ENCODE measurements at regions not wholly inside any gene's neighbourhood (a gene's known extent, or its start where the extent isn't known, plus 50 kb on each side); places are given as distances from the start of the nearest gene placed in this dataset.

DNA sequence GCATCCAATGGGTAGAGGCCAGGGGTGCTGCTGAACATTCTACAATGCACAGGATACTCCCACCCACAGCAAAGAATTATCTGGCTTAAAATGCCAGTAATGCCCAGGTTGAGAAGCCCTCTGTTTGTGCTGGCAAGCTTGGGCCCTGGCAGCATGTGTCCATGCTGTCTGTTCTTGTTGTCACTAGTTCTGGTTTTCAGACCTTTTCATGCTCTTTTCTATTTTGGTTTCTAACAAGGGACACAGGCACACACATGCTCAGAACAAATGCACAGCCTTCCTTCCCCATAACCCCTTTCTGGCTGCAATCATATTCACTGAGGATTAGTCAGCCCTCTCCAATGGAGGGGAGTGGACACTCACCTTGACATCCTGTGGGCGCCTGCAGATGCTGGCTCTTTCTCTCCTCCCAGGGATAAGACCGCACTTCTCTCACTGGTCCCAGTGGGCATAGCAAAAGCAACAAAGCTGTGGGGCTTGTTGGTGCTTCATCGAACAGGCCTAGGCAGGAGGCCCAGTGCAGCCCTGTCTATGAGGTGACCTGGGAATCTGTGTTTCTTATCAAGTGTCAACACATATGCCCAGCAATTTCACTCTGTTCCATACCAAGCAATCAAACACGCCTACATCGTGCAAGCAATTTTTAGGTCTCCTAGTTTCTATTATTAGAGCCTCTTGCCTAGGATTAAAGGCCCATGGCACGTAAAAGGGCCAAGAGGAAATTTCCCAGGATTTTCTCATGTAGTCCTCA is 271.1 kb upstream of the CCL2 start:
- Mint-ChIP-seq H3K27me3 (no peaks in the 10 kb centered on the region), H3K27ac (no peak overlapping the region), H3K36me3 (no peaks in the 10 kb centered on the region), H3K4me3 (no peak overlapping the region), H3K4me1 (ENCODE audit: unreplicated experiment) (peaks cover 12% of the 10 kb centered on the region), H3K9me3 (no peaks in the 10 kb centered on the region)
- TF ChIP-seq, protein P1, sequence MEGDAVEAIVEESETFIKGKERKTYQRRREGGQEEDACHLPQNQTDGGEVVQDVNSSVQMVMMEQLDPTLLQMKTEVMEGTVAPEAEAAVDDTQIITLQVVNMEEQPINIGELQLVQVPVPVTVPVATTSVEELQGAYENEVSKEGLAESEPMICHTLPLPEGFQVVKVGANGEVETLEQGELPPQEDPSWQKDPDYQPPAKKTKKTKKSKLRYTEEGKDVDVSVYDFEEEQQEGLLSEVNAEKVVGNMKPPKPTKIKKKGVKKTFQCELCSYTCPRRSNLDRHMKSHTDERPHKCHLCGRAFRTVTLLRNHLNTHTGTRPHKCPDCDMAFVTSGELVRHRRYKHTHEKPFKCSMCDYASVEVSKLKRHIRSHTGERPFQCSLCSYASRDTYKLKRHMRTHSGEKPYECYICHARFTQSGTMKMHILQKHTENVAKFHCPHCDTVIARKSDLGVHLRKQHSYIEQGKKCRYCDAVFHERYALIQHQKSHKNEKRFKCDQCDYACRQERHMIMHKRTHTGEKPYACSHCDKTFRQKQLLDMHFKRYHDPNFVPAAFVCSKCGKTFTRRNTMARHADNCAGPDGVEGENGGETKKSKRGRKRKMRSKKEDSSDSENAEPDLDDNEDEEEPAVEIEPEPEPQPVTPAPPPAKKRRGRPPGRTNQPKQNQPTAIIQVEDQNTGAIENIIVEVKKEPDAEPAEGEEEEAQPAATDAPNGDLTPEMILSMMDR (conservative IDR thresholded peaks at IDR 0.05): no peak
- DNase-seq (ENCODE audit: extremely low spot score, unreplicated experiment): no peak

DNA sequence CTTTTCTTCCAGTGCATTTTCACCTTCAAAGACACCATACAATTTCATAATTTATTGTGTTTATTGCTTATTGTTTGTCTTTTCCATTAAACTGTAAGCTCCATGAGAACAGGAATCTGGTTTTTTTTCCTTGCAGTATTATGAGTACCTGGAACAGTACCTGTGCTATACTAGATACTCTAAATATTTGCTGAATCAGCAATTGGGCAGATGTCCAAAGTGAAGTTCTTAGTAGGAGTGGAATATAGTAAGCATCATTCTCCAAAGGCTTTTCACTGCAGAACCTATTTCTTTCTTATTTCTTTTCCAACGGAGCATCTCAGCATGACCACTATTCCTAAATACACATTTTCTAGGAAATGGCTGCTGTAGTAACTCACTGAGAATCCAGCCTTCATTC is 269.0 kb upstream of the CCL2 start:
- no peaks in the 10 kb centered on the region for H3K27me3 Mint-ChIP-seq
- no peak overlapping the region for H3K4me3 Mint-ChIP-seq
- H3K27ac Mint-ChIP-seq: no peak overlapping the region
- peaks cover 18% of the 10 kb centered on the region for H3K4me1 Mint-ChIP-seq (ENCODE audit: unreplicated experiment)
- H3K9me3 Mint-ChIP-seq: no peaks in the 10 kb centered on the region
- H3K36me3 Mint-ChIP-seq: no peaks in the 10 kb centered on the region
- TF ChIP-seq, protein P1 (conservative IDR thresholded peaks at IDR 0.05): no peak
- no peak for DNase-seq (ENCODE audit: extremely low spot score, unreplicated experiment)

DNA sequence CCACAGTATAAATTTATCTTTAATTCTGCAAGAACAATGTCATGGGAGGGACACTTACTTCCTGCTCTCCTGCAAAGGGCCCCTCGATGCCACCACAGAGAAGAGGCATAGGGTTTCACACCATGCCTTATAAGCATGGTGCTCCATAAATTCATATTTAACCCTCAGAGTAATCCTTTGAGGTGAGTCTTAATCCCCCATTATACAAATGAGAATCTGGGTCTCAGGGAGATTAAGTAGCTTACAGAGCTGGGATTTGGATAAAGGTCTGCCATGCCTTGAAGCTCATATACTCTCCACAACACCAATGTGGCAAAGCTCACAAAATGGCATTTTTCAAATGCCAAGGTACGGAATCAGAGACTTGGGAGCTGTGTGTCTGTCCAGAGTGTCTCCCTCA is 268.5 kb upstream of the CCL2 start:
- no peak for DNase-seq (ENCODE audit: extremely low spot score, unreplicated experiment)
- H3K36me3 Mint-ChIP-seq: no peaks in the 10 kb centered on the region
- H3K27ac Mint-ChIP-seq: no peak overlapping the region
- TF ChIP-seq, protein P1 (conservative IDR thresholded peaks at IDR 0.05): no peak
- H3K4me1 Mint-ChIP-seq (ENCODE audit: unreplicated experiment): peaks cover 18% of the 10 kb centered on the region
- no peak overlapping the region for H3K4me3 Mint-ChIP-seq
- H3K9me3 Mint-ChIP-seq: no peaks in the 10 kb centered on the region
- H3K27me3 Mint-ChIP-seq: no peaks in the 10 kb centered on the region

DNA sequence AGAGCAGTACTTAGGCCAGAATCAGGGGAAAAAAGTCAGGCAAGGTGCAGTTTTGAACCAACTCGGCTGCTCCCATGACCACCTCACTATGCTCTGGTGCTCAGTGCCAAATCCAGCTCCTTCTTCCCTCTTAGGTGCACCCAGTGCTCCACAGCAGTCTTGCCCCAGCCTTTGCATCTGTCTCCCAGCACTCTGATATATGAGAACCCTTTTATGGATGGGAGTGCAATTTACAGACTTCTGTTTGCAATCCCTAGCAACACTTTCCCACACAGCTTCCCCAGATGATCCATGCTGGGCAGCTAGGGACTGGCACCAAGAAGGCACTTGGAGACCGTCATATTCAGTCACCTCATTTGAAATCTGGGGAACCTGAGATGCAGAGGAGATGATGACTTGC is 267.9 kb upstream of the CCL2 start:
- no peak overlapping the region for H3K27ac Mint-ChIP-seq
- TF ChIP-seq, protein P1 (conservative IDR thresholded peaks at IDR 0.05): no peak
- no peaks in the 10 kb centered on the region for H3K36me3 Mint-ChIP-seq
- no peak for DNase-seq (ENCODE audit: extremely low spot score, unreplicated experiment)
- no peak overlapping the region for H3K4me3 Mint-ChIP-seq
- peaks cover 18% of the 10 kb centered on the region for H3K4me1 Mint-ChIP-seq (ENCODE audit: unreplicated experiment)
- H3K9me3 Mint-ChIP-seq: no peaks in the 10 kb centered on the region
- H3K27me3 Mint-ChIP-seq: no peaks in the 10 kb centered on the region

DNA sequence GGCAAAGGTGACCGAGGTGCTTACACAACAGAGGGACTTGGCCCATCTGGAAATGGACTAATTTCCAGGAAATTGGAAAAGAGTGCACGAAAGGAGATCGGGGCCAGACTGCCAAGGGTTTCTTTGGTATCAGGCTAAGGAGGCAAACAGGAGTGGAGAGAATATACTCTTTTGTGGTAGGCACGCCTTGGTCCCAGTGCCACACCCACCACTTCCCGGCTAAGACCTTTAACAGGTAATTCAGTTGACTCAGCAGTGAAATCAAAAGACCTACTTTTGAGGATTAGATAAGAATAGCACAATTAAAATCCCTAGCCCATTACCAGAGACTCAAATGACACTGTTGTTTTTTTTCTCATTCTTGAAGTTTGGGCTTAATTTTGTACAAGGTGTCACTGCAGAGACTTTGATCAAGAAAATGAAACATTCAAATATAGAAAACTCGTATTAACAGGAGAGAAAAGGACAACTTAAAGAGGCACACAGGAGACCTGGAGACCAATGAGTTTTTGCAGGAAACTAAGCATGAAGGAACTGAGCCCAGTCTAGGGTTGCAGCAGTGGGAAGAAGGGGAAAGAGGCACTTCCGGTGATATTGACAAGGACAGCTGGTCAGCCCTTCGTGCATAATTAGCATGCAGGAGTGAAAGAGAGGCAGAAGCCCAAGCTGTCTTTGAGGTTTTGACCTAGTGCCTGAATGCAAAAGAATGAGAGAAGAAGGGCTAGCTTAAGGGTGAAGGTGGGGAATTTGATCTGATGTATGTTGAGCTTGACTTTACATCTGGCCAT is 265.5 kb upstream of the CCL2 start:
- H3K9me3 Mint-ChIP-seq: no peaks in the 10 kb centered on the region
- no peak for DNase-seq (ENCODE audit: extremely low spot score, unreplicated experiment)
- H3K36me3 Mint-ChIP-seq: no peaks in the 10 kb centered on the region
- H3K4me1 Mint-ChIP-seq (ENCODE audit: unreplicated experiment): peaks cover 12% of the 10 kb centered on the region
- no peaks in the 10 kb centered on the region for H3K27me3 Mint-ChIP-seq
- H3K4me3 Mint-ChIP-seq: no peak overlapping the region
- H3K27ac Mint-ChIP-seq: no peak overlapping the region
- TF ChIP-seq, protein P1 (conservative IDR thresholded peaks at IDR 0.05): no peak
